ENCODE measurements at regions not wholly inside any gene's neighbourhood (a gene's known extent, or its start where the extent isn't known, plus 50 kb on each side); places are given as distances from the start of the nearest gene placed in this dataset.

DNA sequence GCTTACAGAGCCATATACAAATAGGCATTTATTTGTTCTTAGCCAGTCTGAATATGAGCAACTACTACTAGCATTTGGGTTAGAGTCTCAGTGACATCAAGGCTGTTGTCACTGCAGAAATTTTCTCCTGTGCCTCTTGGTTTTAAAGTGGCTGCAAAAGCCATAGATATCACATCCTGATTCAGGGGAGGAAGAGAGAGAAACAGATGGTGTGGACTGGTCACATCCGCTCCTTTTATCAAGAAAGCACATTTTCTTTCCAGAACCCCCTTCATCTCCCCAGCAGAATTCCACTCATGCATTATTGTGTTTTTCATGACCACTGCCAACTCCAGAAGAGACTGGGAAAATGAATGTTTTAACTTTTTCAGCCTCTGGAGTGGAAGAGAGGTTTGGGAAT is 69.8 kb downstream of the PTTG1 start:
- H3K9ac ChIP-seq (ENCODE audit: low read depth in 1 of 2, low read length in 2 of 2), result no peak overlapping the region
- H3K4me3 ChIP-seq (ENCODE audit: low read depth in 1 of 3, low read length in 3 of 3), result no peak overlapping the region
- TF ChIP-seq SP1 (IDR thresholded peaks at IDR 0.05), result no peak
- no peak for TF ChIP-seq RAD21 (IDR thresholded peaks at IDR 0.05)
- no peak for TF ChIP-seq RXRA (IDR thresholded peaks at IDR 0.05)
- TF ChIP-seq FOXA2 (IDR thresholded peaks at IDR 0.05), result no peak
- TF ChIP-seq JUND (IDR thresholded peaks at IDR 0.05), result no peak
- TF ChIP-seq, protein P1, sequence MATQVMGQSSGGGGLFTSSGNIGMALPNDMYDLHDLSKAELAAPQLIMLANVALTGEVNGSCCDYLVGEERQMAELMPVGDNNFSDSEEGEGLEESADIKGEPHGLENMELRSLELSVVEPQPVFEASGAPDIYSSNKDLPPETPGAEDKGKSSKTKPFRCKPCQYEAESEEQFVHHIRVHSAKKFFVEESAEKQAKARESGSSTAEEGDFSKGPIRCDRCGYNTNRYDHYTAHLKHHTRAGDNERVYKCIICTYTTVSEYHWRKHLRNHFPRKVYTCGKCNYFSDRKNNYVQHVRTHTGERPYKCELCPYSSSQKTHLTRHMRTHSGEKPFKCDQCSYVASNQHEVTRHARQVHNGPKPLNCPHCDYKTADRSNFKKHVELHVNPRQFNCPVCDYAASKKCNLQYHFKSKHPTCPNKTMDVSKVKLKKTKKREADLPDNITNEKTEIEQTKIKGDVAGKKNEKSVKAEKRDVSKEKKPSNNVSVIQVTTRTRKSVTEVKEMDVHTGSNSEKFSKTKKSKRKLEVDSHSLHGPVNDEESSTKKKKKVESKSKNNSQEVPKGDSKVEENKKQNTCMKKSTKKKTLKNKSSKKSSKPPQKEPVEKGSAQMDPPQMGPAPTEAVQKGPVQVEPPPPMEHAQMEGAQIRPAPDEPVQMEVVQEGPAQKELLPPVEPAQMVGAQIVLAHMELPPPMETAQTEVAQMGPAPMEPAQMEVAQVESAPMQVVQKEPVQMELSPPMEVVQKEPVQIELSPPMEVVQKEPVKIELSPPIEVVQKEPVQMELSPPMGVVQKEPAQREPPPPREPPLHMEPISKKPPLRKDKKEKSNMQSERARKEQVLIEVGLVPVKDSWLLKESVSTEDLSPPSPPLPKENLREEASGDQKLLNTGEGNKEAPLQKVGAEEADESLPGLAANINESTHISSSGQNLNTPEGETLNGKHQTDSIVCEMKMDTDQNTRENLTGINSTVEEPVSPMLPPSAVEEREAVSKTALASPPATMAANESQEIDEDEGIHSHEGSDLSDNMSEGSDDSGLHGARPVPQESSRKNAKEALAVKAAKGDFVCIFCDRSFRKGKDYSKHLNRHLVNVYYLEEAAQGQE (IDR thresholded peaks at IDR 0.05), result no peak
- no peak for TF ChIP-seq EGR1 (IDR thresholded peaks at IDR 0.05; ENCODE audit: low read depth in 2 of 2)
- peaks cover 0 to 2% (median 0%) of the 10 kb centered on the region in 4 donors for H3K9me3 ChIP-seq (ENCODE audit: control insufficient read depth in 4 of 4, low read length in 3 of 4)
- 85% methylated on average over 1 of the region's 1 CpG for WGBS
- no peak overlapping the region for H3K27ac ChIP-seq (ENCODE audit: low read depth in 1 of 2, low read length in 2 of 2)
- no peaks in the 10 kb centered on the region for H3K36me3 ChIP-seq (ENCODE audit: control insufficient read depth in 4 of 4, insufficient read depth in 3 of 4, low read depth in 1 of 4, low read length in 3 of 4)
- no peak for DNase-seq (ENCODE audit: low spot score)
- H3K27me3 ChIP-seq (ENCODE audit: control insufficient read depth in 4 of 4, insufficient read depth in 4 of 4, low read length in 3 of 4), result peaks cover 0 to 4% (median under 1%) of the 10 kb centered on the region in 4 donors
- no peaks in the 10 kb centered on the region for H3K4me1 ChIP-seq (ENCODE audit: control insufficient read depth in 4 of 4, insufficient read depth in 4 of 4, low read length in 3 of 4)

DNA sequence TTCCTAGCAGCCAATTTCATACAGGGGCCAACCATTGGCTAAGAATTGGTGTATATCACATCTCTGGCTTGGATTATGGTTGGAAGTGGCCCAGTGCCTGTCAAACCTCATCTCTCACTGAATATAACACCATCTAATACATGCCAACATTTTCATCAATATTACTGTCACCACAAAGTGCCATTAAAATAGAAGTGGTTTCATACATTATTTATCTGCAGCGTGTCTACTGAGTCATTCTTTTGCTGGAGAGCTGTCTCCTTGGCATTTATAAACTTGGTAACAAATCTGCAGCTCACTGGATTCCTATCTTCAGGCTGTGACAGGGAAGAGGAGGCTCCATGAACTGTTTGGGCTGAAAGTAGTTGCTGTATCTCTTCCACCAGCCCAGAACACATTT is 70.9 kb downstream of the PTTG1 start:
- H3K9me3 ChIP-seq (ENCODE audit: control insufficient read depth in 4 of 4, low read length in 3 of 4), result peaks cover 0 to 2% (median 0%) of the 10 kb centered on the region in 4 donors
- no peak for TF ChIP-seq HNF4G (IDR thresholded peaks at IDR 0.05)
- H3K27ac ChIP-seq (ENCODE audit: low read depth in 1 of 2, low read length in 2 of 2), result no peak overlapping the region
- DNase-seq (ENCODE audit: low spot score), result no peak
- no peak overlapping the region for H3K4me3 ChIP-seq (ENCODE audit: low read depth in 1 of 3, low read length in 3 of 3)
- H3K27me3 ChIP-seq (ENCODE audit: control insufficient read depth in 4 of 4, insufficient read depth in 4 of 4, low read length in 3 of 4), result peaks cover 0 to 4% (median under 1%) of the 10 kb centered on the region in 4 donors
- no peaks in the 10 kb centered on the region for H3K36me3 ChIP-seq (ENCODE audit: control insufficient read depth in 4 of 4, insufficient read depth in 3 of 4, low read depth in 1 of 4, low read length in 3 of 4)
- H3K4me1 ChIP-seq (ENCODE audit: control insufficient read depth in 4 of 4, insufficient read depth in 4 of 4, low read length in 3 of 4), result no peaks in the 10 kb centered on the region
- no peak overlapping the region for H3K9ac ChIP-seq (ENCODE audit: low read depth in 1 of 2, low read length in 2 of 2)
- 65% methylated on average over 1 of the region's 1 CpG for WGBS

DNA sequence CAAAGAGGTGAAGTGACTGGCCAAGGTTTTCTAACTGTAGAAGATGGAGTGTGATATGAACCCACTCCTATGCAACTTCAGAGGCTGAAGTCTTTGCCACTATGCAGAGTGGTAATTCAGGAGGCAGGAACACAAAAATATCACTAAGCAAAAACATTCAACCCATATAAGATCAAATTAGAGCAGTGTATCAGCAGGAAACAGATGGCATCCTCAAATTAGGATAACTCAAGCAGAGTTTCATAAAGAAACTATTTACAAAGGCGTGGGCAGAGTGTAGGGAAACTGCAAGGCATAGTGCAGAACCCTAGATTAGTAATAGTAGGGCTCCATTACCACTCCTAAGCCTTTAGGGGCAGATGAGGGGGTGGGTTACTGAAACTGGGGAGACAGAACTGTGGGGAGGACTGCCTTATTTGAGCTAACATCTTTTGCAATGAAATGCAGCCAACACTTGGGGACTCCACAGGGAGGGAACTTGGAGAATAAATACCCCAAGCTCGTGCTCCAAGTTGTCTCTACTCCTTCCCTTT is 72.2 kb downstream of the PTTG1 start:
- 49% methylated on average over 2 of the region's 2 CpGs for WGBS
- no peak for DNase-seq (ENCODE audit: low spot score)
- H3K27me3 ChIP-seq (ENCODE audit: control insufficient read depth in 4 of 4, insufficient read depth in 4 of 4, low read length in 3 of 4), result peaks cover 0 to 4% (median under 1%) of the 10 kb centered on the region in 4 donors
- H3K36me3 ChIP-seq (ENCODE audit: control insufficient read depth in 4 of 4, insufficient read depth in 3 of 4, low read depth in 1 of 4, low read length in 3 of 4), result no peaks in the 10 kb centered on the region
- peaks cover 0 to 2% (median 0%) of the 10 kb centered on the region in 4 donors for H3K9me3 ChIP-seq (ENCODE audit: control insufficient read depth in 4 of 4, low read length in 3 of 4)
- H3K27ac ChIP-seq (ENCODE audit: low read depth in 1 of 2, low read length in 2 of 2), result no peak overlapping the region
- H3K4me3 ChIP-seq (ENCODE audit: low read depth in 1 of 3, low read length in 3 of 3), result no peak overlapping the region
- no peaks in the 10 kb centered on the region for H3K4me1 ChIP-seq (ENCODE audit: control insufficient read depth in 4 of 4, insufficient read depth in 4 of 4, low read length in 3 of 4)
- no peak overlapping the region for H3K9ac ChIP-seq (ENCODE audit: low read depth in 1 of 2, low read length in 2 of 2)
- TF ChIP-seq NR2F2 (IDR thresholded peaks at IDR 0.05) (no peak), EGR1 (IDR thresholded peaks at IDR 0.05; ENCODE audit: low read depth in 2 of 2) (no peak), HNF4G (IDR thresholded peaks at IDR 0.05) (no peak), RAD21 (IDR thresholded peaks at IDR 0.05) (no peak), FOXA2 (IDR thresholded peaks at IDR 0.05) (no peak), YY1 (IDR thresholded peaks at IDR 0.05) (no peak), FOXA1 (IDR thresholded peaks at IDR 0.05) (no peak), SP1 (IDR thresholded peaks at IDR 0.05) (no peak), RXRA (IDR thresholded peaks at IDR 0.05) (no peak), GABPA (IDR thresholded peaks at IDR 0.05 in 1 of 2, conservative IDR thresholded peaks at IDR 0.05 in 1 of 2) (no peak)
- TF ChIP-seq, protein P2, sequence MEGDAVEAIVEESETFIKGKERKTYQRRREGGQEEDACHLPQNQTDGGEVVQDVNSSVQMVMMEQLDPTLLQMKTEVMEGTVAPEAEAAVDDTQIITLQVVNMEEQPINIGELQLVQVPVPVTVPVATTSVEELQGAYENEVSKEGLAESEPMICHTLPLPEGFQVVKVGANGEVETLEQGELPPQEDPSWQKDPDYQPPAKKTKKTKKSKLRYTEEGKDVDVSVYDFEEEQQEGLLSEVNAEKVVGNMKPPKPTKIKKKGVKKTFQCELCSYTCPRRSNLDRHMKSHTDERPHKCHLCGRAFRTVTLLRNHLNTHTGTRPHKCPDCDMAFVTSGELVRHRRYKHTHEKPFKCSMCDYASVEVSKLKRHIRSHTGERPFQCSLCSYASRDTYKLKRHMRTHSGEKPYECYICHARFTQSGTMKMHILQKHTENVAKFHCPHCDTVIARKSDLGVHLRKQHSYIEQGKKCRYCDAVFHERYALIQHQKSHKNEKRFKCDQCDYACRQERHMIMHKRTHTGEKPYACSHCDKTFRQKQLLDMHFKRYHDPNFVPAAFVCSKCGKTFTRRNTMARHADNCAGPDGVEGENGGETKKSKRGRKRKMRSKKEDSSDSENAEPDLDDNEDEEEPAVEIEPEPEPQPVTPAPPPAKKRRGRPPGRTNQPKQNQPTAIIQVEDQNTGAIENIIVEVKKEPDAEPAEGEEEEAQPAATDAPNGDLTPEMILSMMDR (IDR thresholded peaks at IDR 0.05; ENCODE audit: low read depth, low read length, missing input control), result no peak
- TF ChIP-seq, protein P1 (IDR thresholded peaks at IDR 0.05), result no peak
- TF ChIP-seq, protein P3, sequence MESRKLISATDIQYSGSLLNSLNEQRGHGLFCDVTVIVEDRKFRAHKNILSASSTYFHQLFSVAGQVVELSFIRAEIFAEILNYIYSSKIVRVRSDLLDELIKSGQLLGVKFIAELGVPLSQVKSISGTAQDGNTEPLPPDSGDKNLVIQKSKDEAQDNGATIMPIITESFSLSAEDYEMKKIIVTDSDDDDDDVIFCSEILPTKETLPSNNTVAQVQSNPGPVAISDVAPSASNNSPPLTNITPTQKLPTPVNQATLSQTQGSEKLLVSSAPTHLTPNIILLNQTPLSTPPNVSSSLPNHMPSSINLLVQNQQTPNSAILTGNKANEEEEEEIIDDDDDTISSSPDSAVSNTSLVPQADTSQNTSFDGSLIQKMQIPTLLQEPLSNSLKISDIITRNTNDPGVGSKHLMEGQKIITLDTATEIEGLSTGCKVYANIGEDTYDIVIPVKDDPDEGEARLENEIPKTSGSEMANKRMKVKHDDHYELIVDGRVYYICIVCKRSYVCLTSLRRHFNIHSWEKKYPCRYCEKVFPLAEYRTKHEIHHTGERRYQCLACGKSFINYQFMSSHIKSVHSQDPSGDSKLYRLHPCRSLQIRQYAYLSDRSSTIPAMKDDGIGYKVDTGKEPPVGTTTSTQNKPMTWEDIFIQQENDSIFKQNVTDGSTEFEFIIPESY (IDR thresholded peaks at IDR 0.05), result no peak
- TF ChIP-seq, protein P4, sequence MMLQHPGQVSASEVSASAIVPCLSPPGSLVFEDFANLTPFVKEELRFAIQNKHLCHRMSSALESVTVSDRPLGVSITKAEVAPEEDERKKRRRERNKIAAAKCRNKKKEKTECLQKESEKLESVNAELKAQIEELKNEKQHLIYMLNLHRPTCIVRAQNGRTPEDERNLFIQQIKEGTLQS (IDR thresholded peaks at IDR 0.05), result no peak
- TF ChIP-seq, protein P5, sequence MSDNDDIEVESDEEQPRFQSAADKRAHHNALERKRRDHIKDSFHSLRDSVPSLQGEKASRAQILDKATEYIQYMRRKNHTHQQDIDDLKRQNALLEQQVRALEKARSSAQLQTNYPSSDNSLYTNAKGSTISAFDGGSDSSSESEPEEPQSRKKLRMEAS (IDR thresholded peaks at IDR 0.05), result no peak
